ENCODE measurements at regions not wholly inside any gene's neighbourhood (a gene's known extent, or its start where the extent isn't known, plus 50 kb on each side); places are given as distances from the start of the nearest gene placed in this dataset.

DNA sequence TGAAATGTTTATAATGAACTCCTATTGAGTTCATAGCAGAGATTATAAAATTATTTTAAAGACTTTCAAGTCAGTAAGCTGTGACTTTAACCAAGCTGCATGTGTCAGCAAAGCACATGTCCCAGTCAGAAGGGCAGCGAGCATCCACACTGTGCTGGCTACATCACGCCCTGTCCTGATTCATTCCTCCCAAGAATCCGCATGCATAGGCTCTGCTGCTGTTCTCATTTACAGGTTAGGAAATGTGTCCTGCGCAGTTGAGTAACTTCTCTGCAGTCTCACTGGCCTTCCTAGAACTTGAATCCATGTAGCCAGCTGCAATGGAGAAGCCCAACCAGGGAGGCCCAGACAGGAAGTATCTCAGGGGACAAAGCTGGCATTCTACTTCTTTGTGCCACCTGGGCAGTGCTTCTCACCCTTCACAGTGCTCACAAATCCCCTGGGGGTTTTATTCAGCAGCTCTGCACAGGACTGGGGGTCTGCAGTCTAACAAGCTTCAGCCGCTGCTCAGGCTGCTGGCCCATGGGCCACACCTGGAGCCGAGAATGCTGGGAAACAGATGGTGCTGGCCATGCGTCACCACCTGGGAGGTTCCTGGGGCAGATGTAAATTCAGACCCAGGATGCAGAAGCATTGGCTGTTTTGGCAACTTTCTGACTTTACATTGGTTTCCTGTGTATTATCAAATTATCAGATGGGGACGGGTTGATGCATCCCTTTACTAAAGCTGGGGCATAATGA lies 192.8 kb upstream of the GDF10 start:
- no peak for DNase-seq

- DNase-seq, result no peak
Observed at GRCh38 chr10:47109906-47110305, 190.1 kb upstream of the GDF10 start.

GRCh38 chr10:47111329-47111862 lies 188.6 kb upstream of the GDF10 start:
- no peak for DNase-seq

- DNase-seq, result no peak
Observed at GRCh38 chr10:47112612-47113011, 187.4 kb upstream of the GDF10 start.

GRCh38 chr10:47113907-47114500 lies 186.0 kb upstream of the GDF10 start:
- no peak for DNase-seq

DNA sequence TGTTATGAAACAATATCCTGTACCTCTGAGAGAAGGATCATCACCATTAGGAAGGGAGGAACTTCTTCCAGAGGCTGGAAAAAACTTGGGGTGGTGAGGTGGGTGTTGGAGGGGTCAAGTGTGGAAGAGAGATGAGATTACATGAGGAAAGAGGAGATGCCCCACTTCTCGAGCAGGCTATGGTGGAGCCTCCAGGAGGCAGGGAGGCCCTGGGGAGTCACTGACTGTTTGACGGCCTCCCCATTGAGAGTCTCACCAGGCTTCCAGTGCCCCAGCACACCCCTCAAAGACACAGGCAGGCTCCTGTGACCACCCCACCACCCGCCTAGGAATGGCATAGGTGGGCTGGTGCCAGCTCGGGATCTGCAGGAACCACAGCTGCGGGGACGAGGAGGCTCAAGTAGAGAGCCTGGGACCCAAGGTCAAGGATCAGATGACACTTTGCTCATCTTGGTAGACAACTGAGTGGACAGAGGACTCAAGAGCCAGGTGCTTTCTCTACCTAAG lies 185.3 kb upstream of the GDF10 start:
- DNase-seq, result no peak

- no peak for DNase-seq
Observed at GRCh38 chr10:47115322-47115721, 184.7 kb upstream of the GDF10 start.

GRCh38 chr10:47116445-47116844 lies 183.6 kb upstream of the GDF10 start:
- no peak for DNase-seq

- no peak for DNase-seq
Observed at GRCh38 chr10:47118326-47118725, 181.7 kb upstream of the GDF10 start.

DNA sequence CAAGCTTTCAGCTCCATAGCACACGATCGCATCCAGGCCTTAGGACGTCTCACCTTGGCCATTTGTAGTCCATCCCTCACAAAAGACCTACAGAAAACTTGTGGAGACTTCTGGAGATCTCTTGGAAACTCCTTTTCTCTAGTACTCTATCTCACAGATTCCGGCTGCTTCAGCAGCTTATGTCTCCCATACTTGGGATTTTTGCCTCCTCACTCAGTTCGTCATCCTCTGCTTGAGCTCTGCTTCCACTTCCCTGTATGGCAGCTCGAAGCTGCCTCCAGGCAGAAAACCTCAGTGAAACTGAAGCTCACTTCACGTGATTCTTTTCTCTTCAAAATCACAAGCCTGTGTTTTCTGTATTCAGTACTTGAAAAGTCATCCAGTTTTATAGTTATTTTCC lies 178.7 kb upstream of the GDF10 start:
- DNase-seq, result no peak

GRCh38 chr10:47123716-47124288 lies 176.2 kb upstream of the GDF10 start:
- no peak for DNase-seq

DNA sequence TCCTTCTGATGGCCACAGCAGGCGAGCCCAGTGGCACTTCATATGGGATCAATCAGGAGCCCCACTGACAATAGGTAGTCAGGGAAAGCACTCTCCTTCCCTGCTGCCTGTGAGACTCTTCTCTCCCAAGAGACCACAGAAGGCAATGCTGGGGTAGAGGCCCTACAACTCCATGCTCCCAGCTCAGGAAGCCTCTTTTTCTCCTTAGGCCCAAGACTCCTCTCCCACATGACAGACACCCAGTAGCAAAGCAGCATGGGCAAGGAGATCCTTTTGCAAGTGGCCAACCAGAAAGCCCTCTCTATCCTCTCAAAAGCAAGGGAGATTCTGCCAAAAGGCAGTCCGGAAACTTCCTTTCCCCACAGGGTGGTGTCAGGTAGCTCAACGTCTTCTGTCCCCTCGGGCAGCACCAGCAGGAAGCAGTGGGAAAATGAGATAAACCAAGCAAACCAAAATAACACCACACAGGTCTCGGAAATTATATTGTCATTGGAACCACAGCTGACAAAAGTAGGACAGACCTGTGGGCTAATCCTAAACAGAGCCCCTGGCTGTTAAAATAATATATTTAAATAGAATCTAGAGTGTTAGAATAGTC lies 172.7 kb upstream of the GDF10 start:
- DNase-seq, result no peak

- no peak for DNase-seq
Observed at GRCh38 chr10:47130491-47130890, 169.5 kb upstream of the GDF10 start.

DNA sequence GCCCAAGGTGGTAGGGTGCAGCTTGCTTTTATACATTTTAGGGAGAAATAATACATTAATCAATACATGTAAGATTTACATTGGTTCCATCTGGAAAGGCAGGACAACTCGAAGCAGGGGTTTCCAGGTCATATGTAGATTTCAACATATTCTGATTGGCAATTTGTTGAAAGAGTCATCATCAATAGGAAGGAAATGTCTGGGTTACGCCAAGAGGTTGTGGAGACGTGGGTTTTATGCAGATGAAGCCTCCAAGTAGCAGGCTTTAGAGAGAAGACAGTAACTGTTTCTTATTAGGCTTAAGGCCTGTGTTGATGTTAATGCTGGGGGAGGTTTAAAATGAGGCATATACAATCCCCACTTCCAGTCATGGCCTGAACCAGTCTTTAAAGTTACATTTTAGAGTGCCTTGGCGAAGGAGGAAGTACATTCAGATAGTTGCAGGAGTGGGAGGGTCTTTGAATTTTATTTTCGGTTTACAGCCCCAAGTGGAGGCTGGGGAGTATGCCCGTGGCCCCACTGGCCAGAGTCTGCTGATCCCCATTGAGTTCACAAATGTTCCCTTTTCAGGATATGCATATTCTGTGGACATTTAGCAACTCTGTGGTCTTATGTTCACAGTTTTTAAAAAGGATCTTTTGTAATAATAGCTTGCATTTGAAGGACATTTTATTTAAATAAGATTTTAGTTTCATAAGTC lies 166.0 kb upstream of the GDF10 start:
- DNase-seq, result no peak

- DNase-seq, result no peak
Observed at GRCh38 chr10:47136866-47137265, 163.1 kb upstream of the GDF10 start.

- DNase-seq, result no peak
Observed at GRCh38 chr10:47137311-47137851, 162.6 kb upstream of the GDF10 start.

DNA sequence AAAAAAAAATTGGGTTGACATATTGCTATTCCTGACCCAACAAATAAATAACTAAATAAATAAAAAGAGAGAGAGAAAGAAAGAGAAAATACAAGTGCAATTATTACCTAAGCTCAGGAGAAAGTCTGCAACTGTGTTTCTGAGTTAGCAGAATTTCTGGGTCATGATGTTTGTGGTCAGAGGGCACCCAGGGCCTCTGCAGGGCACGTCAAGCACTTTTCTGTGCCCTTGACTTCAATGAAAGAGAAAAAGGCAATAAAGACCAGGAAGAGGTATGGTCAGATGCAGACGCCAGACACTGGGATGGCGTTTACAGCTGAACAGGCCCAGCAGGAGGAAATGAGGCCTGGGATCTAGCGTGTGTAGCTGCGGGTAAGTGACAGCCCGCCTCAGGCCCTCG lies 160.9 kb upstream of the GDF10 start:
- DNase-seq, result no peak

GRCh38 chr10:47140761-47141348 lies 159.1 kb upstream of the GDF10 start:
- DNase-seq, result no peak

DNA sequence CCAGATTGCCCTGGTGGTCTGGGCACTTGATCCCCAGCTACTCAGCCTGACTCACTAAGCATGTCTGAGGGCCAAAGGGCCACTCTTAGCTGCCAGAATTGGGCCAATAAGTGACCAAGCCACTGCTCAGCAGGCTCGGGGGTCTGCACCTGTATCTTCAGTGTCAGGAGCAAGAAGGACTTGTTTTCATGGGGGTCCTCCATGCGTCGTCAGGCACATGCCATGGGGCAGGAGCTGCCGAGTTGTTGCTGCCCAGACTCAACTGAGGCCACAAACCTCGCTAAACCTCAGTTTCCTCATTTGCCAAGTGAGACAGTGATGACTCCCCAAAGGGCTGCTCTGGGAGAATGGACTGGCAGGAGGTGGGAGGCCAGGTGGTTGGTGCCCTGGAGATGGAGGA lies 158.6 kb upstream of the GDF10 start:
- DNase-seq, result no peak

- DNase-seq, result no peak
Observed at GRCh38 chr10:47143072-47143471, 156.9 kb upstream of the GDF10 start.

DNA sequence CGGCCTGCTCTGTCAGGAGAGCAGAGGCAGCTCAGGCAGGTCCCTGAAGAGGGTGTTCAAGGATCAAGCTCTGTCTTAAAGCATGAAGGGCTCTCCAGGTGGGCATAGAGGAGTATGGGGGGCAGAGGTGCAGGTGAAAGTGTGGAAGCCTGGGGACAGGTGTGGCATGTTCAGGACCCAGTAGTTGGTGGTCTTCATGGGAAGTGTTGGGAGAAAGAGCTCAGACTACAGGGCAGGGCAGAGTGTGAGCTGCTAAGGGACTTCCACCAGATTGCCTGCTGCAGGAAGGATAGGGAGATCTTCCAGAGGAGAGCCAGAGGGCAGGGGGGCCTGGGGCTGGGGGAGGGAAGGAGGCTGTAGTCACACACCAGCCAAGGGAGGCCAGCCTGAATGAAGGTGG lies 156.5 kb upstream of the GDF10 start:
- DNase-seq, result no peak

DNA sequence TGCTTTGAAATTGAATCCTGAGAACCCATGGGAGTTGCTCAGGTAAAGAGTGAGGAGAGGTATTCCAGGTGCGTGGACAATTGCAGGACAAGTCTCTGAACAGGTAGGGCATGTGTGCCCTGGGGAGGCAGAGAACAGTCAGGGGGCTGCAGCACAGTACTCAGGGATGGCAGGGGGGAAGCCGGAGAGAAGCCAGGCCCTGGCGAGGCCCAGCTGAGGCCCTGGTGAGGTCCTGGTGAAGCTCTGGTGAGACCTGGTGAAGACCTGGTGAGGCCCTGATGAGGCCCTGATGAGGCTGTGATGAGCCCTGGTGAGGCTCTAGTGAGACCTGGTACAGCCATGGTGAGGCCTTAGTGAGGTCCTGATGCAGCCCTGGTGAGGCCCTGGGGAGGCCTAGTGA lies 155.5 kb upstream of the GDF10 start:
- no peak for DNase-seq
